ENCODE measurements at regions not wholly inside any gene's neighbourhood (a gene's known extent, or its start where the extent isn't known, plus 50 kb on each side); places are given as distances from the start of the nearest gene placed in this dataset.
"Not testable (repeated sequence)": the region's sequence is repeated elsewhere in the genome, so short reads cannot be mapped to it uniquely, and the experiment has no call there.

GRCh38 chr6:168255283-168255881, 64.2 kb downstream of the DACT2 start:
- DNase-seq (ENCODE audit: low read depth in 4 of 4, low spot score in 3 of 4): no peak

DNA sequence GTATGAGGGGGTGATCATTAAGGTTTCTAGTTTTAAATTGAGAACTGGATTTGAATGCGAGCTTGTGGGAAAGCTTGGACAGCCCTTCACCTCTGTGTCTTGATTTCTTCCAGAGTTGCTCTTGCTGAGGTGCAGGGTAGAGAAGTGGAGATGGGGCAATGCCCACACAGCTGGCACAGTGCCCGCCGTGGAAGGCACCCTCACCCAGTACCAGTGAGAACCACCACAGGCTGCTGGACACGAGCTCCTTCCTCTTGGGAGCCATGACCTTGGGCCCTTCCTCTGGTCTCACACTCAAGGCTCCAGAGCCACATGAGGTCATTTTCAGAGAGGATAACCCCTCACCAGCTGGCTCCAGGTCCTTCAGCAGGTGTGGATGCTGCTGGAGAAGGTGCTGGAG, 67.3 kb downstream of the DACT2 start:
- DNase-seq (ENCODE audit: low read depth in 4 of 4, low spot score in 3 of 4): no peak

- no peak for DNase-seq (ENCODE audit: low read depth in 4 of 4, low spot score in 3 of 4)
Measured at GRCh38 chr6:168250250-168250649, 69.3 kb downstream of the DACT2 start.

DNA sequence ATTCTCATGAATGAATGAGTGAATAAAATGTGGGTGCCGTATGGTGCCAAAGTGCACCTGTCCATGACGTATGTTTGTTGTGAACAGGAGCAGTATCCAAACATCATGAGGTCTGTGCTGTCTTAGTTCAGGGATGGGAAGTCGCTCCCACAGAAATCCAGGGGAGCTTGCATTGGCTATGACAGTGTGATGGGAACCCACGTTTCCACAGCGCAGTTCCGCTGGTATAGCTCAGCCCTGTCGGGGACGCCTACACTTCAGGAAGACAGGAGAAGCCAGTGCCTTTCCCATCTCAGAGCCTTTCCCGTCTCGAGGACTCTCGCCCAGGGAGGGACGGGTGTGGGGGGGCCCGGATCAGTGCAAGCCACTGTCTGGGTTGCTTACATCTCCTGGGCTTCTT, 69.8 kb downstream of the DACT2 start:
- no peak for DNase-seq (ENCODE audit: low read depth in 4 of 4, low spot score in 3 of 4)

DNA sequence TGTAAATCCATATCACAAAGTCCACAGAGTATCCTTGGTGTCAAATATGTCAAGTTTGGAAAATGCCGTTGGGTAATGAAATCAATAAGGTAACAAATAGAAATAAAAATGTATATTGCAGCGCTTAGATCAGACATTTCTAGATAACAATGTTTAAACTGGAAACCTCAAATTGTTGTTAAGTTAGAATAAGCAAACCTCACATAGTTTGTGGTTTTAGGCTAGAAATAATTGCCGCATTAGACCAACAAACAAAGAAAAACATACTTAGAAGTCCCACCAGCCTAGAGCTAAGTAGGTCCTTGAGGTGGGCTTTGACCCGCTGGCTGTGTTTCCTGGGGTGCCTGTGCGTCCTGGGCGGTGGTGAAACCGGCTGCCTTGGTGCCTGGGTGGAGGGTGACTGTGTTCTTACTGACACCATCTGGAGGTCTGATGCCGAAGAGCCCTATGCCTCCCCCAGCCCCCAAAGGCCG, 71.4 kb downstream of the DACT2 start:
- DNase-seq (ENCODE audit: low read depth in 4 of 4, low spot score in 3 of 4): no peak

DNA sequence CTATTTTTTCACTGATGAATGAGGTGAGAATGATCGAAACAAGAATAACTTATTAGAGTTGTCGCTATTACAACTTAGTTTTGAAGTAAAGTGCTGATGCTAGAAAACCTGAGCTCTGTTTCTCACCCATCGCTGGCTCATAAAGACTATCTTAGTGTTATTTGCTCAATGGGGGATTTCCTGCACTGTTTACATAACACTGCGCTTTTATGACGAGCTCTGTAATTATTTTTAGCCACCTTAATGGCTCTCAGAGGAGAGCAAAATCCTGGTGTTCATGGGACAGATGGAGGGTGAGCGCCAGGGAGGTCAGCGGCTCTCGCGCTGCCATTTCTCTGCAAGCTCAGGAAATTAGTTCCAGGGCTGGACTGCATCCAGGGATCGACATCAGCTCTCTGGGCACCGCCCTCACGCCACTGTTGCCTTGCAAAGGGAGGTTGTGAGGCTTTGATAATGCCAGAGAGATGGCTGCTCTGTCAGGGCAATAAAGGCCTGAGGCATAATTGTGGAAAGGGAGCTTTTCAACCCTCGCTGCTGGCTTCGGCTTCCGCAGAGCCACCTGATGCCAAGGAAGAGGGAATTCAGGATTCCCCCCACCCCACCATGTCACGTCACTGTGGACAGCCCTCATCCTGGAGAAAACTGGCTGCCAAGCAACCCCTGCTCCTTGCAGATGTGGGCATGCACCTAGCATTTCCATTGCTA, 72.0 kb downstream of the DACT2 start:
- no peak for DNase-seq (ENCODE audit: low read depth in 4 of 4, low spot score in 3 of 4)

DNA sequence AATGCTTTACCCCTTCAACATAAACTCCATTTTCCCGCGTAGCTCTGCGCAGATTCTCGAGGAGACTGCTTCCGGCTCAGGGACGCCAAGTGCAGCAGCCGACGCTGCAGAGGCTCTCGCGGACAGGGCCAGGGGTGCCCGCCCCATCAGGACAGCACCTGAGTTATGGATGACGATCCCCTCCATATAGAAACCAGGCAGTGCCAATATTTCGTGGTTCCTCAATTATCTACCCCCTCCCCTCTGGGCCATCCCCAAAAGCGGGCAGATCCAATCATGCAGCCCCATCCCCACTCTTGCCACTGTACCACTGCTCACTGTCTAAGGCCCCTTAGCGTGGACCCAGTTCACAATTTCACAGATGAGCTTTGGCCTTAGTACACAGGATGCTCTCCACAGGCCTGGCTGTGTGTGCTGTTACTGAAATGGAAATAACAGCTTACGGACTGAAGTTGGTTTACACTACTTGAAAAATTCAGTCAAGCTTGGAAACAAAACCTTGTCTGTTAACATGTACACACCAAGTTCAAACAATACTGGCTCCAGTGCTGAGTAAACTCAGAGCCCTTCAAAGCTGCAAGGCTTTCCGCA, 74.5 kb downstream of the DACT2 start:
- DNase-seq (ENCODE audit: low read depth in 4 of 4, low spot score in 3 of 4): no peak

DNA sequence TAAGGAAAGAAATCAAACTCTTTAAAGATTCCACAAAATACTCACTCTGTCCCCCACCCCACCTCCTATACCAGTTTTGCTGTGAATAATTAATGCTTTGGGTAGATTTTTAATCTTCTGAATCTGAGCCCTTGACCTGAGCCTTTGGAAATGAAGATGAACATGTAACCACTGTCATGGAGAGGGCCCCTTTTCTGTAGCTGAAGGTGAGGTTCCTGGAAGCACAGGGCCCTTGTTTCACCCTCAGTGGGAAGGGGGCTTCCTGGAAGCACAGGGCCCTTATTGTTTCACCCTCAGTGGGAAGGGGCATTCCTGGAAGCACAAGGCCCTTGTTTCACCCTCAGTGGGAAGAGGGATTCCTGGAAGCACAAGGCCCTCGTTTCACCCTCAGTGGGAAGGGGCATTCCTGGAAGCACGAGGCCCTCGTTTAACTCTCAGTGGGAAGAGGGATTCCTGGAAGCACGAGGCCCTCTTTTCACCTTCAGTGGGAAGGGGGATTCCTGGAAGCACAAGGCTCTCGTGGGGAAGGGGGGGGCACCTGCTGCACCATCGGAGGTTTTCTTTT, 75.7 kb downstream of the DACT2 start:
- no peak for DNase-seq (ENCODE audit: low read depth in 4 of 4, low spot score in 3 of 4)

- no peak for DNase-seq (ENCODE audit: low read depth in 4 of 4, low spot score in 3 of 4)
Measured at GRCh38 chr6:168242940-168243225, 76.7 kb downstream of the DACT2 start.

- no peak for DNase-seq (ENCODE audit: low read depth in 4 of 4, low spot score in 3 of 4)
Measured at GRCh38 chr6:168242111-168242939, 77.3 kb downstream of the DACT2 start.

DNA sequence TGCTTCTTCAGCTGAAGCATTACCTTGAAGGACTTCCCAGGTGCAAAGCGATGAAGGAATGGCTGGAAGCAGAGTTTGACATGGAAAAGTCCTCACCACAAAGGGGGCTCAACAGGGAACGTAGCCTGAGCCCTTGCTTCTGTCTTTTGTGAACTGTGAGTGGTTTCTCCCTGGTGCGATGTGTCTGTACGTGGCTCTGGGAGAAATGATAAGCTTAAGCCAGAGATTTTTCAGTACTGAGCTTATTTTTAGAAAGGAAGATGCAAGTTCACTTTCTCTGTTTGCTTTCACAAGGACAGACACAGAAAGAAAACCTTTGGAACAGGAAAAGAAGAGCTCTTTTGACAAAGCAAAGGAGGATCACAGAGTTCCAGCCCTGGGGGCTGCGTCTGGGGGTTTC, 79.4 kb downstream of the DACT2 start:
- DNase-seq (ENCODE audit: low read depth in 4 of 4, low spot score in 3 of 4): no peak

GRCh38 chr6:168239044-168239773, 80.4 kb downstream of the DACT2 start:
- no peak for DNase-seq (ENCODE audit: low read depth in 4 of 4, low spot score in 3 of 4)

GRCh38 chr6:168238159-168238909, 81.2 kb downstream of the DACT2 start:
- no peak for DNase-seq (ENCODE audit: low read depth in 4 of 4, low spot score in 3 of 4)

GRCh38 chr6:168233875-168234213, 85.7 kb downstream of the DACT2 start:
- not testable (repeated sequence) for DNase-seq (ENCODE audit: low read depth in 4 of 4, low spot score in 3 of 4)

DNA sequence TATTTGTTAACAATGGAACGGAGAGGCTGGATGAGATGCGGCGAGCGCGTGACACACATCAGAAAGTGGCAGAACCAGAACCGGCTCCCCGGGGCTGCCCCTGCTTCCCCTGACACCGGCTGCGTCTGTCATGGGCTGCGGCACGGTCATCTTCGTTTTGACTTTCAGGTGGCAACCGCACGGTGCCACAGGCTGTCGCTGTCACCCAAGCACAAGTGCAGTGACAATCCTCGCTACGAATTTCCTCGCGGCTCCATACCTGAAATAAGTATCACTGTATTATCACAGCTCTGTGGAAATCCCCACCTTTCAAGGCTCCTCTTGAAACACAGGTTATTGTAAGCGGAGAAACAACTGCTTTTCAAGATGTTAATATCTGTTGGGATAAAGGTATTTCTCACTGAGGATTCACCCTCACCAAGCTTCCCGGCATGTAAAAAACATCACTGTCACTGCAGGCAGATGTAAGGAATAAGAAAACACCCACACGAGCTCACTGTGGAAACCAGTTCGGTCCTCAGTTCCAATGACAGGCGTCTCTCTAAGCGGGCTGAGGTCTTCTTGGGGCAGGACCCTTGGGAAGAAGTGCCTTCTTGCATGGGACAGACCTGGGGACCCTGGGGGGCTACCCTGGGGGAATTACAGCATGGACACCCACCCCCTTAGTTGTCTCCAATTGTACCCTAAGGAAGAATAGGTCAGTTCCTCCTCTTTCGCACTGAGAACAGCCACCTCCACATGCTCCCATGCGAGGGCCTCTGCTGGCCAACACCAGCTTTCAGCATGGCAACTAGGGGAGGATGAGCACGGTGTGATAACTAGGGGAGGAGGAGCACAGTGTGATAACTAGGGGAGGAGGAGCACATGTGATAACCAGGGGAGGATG, 86.3 kb downstream of the DACT2 start:
- no peak for DNase-seq (ENCODE audit: low read depth in 4 of 4, low spot score in 3 of 4)

- no peak for DNase-seq (ENCODE audit: low read depth in 4 of 4, low spot score in 3 of 4)
Measured at GRCh38 chr6:168232528-168232927, 87.0 kb downstream of the DACT2 start.

GRCh38 chr6:168232062-168232461, 87.5 kb downstream of the DACT2 start:
- DNase-seq (ENCODE audit: low read depth in 4 of 4, low spot score in 3 of 4): no peak

GRCh38 chr6:168231393-168231957, 88.1 kb downstream of the DACT2 start:
- no peak for DNase-seq (ENCODE audit: low read depth in 4 of 4, low spot score in 3 of 4)

GRCh38 chr6:168229368-168229752, 90.2 kb downstream of the DACT2 start:
- no peak for DNase-seq (ENCODE audit: low read depth in 4 of 4, low spot score in 3 of 4)
